ENCODE measurements at regions not wholly inside any gene's neighbourhood (a gene's known extent, or its start where the extent isn't known, plus 50 kb on each side); places are given as distances from the start of the nearest gene placed in this dataset.

- no peak overlapping the region for H3K4me3 ChIP-seq (ENCODE audit: low read depth, low read length)
- TF ChIP-seq CTCF (IDR thresholded peaks at IDR 0.05; ENCODE audit: control insufficient read depth, extremely low read depth, insufficient read depth): no peak
- no peak for DNase-seq (ENCODE audit: low read depth)
Observed at GRCh38 chr14:84807673-84808072, 722.3 kb upstream of the FLRT2 start.

GRCh38 chr14:84809158-84809557 lies 720.8 kb upstream of the FLRT2 start:
- no peak for TF ChIP-seq CTCF (IDR thresholded peaks at IDR 0.05; ENCODE audit: control insufficient read depth, extremely low read depth, insufficient read depth)
- H3K4me3 ChIP-seq (ENCODE audit: low read depth, low read length): no peak overlapping the region

GRCh38 chr14:84814391-84814790 lies 715.6 kb upstream of the FLRT2 start:
- no peak overlapping the region for H3K4me3 ChIP-seq (ENCODE audit: low read depth, low read length)
- DNase-seq (ENCODE audit: low read depth): no peak
- TF ChIP-seq CTCF (IDR thresholded peaks at IDR 0.05; ENCODE audit: control insufficient read depth, extremely low read depth, insufficient read depth): no peak

More at GRCh38 chr14:84809158-84809557, 720.8 kb upstream of the FLRT2 start:
- DNase-seq (ENCODE audit: low read depth): no peak

- H3K4me3 ChIP-seq (ENCODE audit: low read depth, low read length): no peak overlapping the region
- DNase-seq (ENCODE audit: low read depth): no peak
- no peak for TF ChIP-seq CTCF (IDR thresholded peaks at IDR 0.05; ENCODE audit: control insufficient read depth, extremely low read depth, insufficient read depth)
Observed at GRCh38 chr14:84819528-84819927, 710.4 kb upstream of the FLRT2 start.

GRCh38 chr14:84825481-84826251 lies 704.3 kb upstream of the FLRT2 start:
- H3K4me3 ChIP-seq (ENCODE audit: low read depth, low read length): no peak overlapping the region
- no peak for DNase-seq (ENCODE audit: low read depth)
- TF ChIP-seq CTCF (IDR thresholded peaks at IDR 0.05; ENCODE audit: control insufficient read depth, extremely low read depth, insufficient read depth): no peak

- no peak for TF ChIP-seq CTCF (IDR thresholded peaks at IDR 0.05; ENCODE audit: control insufficient read depth, extremely low read depth, insufficient read depth)
- DNase-seq (ENCODE audit: low read depth): no peak
Observed at GRCh38 chr14:84826294-84826693, 703.6 kb upstream of the FLRT2 start.

GRCh38 chr14:84850595-84850994 lies 679.3 kb upstream of the FLRT2 start:
- DNase-seq (ENCODE audit: low read depth): no peak
- no peak overlapping the region for H3K4me3 ChIP-seq (ENCODE audit: low read depth, low read length)
- TF ChIP-seq CTCF (IDR thresholded peaks at IDR 0.05; ENCODE audit: control insufficient read depth, extremely low read depth, insufficient read depth): no peak

More at GRCh38 chr14:84826294-84826693, 703.6 kb upstream of the FLRT2 start:
- H3K4me3 ChIP-seq (ENCODE audit: low read depth, low read length): no peak overlapping the region

Data from LNCaP clone FGC (cell line).